NB4 (cell line): ENCODE measurements at regions not wholly inside any gene's neighbourhood (a gene's known extent, or its start where the extent isn't known, plus 50 kb on each side); places are given as distances from the start of the nearest gene placed in this dataset.

Source experiments
- MAX ChIP-seq: IDR thresholded peaks from 2 replicates; pipeline ENCODE4 v1.6.1; 2011; ENCODE audit warnings: low read depth, low read length
- MYC ChIP-seq: IDR thresholded peaks from 2 replicates; pipeline ENCODE4 v1.6.1; 2011; ENCODE audit warnings: low read depth, low read length
- TF ChIP-seq, protein P1 (sequence below): IDR thresholded peaks from one replicate; pipeline ENCODE4 v1.5.1; 2012; ENCODE audit warnings: low read depth, low read length

DNA sequence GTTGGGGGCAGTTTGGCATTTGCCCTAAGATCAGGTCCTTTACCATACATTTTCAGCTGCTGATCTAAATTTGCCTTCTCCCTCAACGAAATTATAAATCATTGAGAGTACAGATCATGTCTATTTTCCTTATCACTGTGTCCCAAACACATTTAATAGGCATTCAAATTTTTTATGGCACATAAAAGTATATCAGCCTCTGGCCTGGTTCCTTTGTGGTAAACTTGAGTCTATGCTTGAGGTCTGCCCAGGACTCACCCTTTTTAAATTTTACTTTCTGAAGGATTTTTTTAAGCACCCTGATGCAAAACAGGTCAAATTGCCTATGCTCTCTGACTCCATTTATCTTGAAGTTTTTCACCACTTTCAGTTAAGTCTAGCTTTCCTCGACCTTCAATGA is 163.6 kb upstream of the GRIN3A start:
- no peak for TF ChIP-seq MYC
- TF ChIP-seq, protein P1, sequence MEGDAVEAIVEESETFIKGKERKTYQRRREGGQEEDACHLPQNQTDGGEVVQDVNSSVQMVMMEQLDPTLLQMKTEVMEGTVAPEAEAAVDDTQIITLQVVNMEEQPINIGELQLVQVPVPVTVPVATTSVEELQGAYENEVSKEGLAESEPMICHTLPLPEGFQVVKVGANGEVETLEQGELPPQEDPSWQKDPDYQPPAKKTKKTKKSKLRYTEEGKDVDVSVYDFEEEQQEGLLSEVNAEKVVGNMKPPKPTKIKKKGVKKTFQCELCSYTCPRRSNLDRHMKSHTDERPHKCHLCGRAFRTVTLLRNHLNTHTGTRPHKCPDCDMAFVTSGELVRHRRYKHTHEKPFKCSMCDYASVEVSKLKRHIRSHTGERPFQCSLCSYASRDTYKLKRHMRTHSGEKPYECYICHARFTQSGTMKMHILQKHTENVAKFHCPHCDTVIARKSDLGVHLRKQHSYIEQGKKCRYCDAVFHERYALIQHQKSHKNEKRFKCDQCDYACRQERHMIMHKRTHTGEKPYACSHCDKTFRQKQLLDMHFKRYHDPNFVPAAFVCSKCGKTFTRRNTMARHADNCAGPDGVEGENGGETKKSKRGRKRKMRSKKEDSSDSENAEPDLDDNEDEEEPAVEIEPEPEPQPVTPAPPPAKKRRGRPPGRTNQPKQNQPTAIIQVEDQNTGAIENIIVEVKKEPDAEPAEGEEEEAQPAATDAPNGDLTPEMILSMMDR, result no peak
- TF ChIP-seq MAX, result no peak
